Activated CD4-positive, alpha-beta T cell treated with anti-CD3 and anti-CD28 coated beads, Interleukin-2, amount 10 ng/mL, durations not matched to agents 7 days and 5 days (primary cell): ENCODE measurements at regions not wholly inside any gene's neighbourhood (a gene's known extent, or its start where the extent isn't known, plus 50 kb on each side); places are given as distances from the start of the nearest gene placed in this dataset.
"Not testable (repeated sequence)": the region's sequence is repeated elsewhere in the genome, so short reads cannot be mapped to it uniquely, and the experiment has no call there.

ENCODE experiments used
- CTCF ChIA-PET: fragments of 350-600 bp; sonication (Branson Sonifier 250); formaldehyde crosslinking; loops from one replicate; lab custom pipeline; 2021; ENCODE audit warnings: antibody characterized with exemption; lab: Charles Lee
- POLR2A ChIA-PET: fragments of 350-600 bp; sonication (Branson Sonifier 250); formaldehyde crosslinking; loops from one replicate; lab custom pipeline; 2021; ENCODE audit warnings: antibody characterized with exemption; lab: Charles Lee
- DNase-seq: peaks from one replicate; pipeline ENCODE4 v3.0.0-alpha.2; 2020
- H3K27ac Mint-ChIP-seq: one replicate; pipeline ENCODE4 v1.8.0; 2021; ENCODE audit warnings: mild to moderate bottlenecking, moderate library complexity, mixed read lengths
- H3K27me3 Mint-ChIP-seq: one replicate; pipeline ENCODE4 v1.8.0; 2021; ENCODE audit warnings: mixed read lengths
- H3K36me3 Mint-ChIP-seq: one replicate; pipeline ENCODE4 v1.8.0; 2021; ENCODE audit warnings: low read depth, mixed read lengths
- H3K4me1 Mint-ChIP-seq: one replicate; pipeline ENCODE4 v1.8.0; 2021; ENCODE audit warnings: mixed read lengths
- H3K4me3 Mint-ChIP-seq: one replicate; pipeline ENCODE4 v1.8.0; 2021; ENCODE audit warnings: mild to moderate bottlenecking, moderate library complexity, mixed read lengths
- H3K9me3 Mint-ChIP-seq: one replicate; pipeline ENCODE4 v1.8.0; 2021; ENCODE audit warnings: mixed read lengths

- ChIA-PET POLR2A (no interaction called here), CTCF (no interaction called here)
- Mint-ChIP-seq H3K9me3 (peaks cover 4% of the 10 kb centered on the region), H3K27me3 (no peaks in the 10 kb centered on the region), H3K4me3 (no peak overlapping the region), H3K36me3 (no peaks in the 10 kb centered on the region), H3K27ac (no peak overlapping the region), H3K4me1 (no peaks in the 10 kb centered on the region)
- DNase-seq, result no peak
These were observed 87.5 kb upstream of the RGS1 start for GRCh38 chr1:192488058-192488457.

DNA sequence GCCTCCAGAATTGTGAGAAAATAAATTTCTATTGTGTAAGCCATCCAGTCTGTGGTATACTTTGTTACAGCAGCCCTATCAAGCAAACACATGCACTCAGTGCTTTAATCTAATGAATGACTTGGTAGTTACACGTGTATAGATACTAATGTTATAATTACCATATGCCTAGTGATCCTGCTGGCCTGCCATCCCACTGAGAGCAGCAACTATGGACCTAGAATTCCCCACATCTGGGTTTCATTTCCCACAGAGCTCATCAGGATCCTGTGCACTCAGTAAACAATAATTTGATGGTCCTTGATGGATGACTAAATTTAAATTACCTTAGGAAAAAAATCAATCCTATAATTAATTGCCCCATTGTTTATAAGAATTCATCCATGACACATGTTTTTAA lies 86.5 kb upstream of the RGS1 start:
- H3K4me1 Mint-ChIP-seq, result no peaks in the 10 kb centered on the region
- no peaks in the 10 kb centered on the region for H3K27me3 Mint-ChIP-seq
- no peak overlapping the region for H3K4me3 Mint-ChIP-seq
- POLR2A ChIA-PET, result no interaction called here
- CTCF ChIA-PET, result no interaction called here
- H3K9me3 Mint-ChIP-seq, result peaks cover under 1% of the 10 kb centered on the region
- no peak for DNase-seq
- no peak overlapping the region for H3K27ac Mint-ChIP-seq
- no peaks in the 10 kb centered on the region for H3K36me3 Mint-ChIP-seq

DNA sequence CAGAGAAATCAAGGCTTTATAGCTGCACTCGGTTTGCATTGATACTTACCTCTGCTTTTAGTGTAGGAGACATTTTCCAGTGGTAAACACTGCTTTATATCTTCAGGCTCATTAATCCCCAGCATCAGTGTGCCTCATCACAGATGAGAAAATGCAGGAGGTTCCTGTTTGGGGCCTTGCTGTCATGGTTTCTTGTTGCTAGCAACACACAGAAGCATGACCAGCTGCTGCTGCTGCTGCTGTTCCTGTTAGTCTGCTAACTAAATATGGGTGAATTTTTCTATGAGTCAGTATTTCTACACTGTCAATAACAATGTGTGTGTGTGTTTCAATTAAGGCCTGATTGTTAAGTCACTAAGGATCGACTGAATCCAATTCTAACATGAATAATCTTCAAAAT lies 85.8 kb upstream of the RGS1 start:
- no peak overlapping the region for H3K27ac Mint-ChIP-seq
- no peaks in the 10 kb centered on the region for H3K4me1 Mint-ChIP-seq
- no peak overlapping the region for H3K4me3 Mint-ChIP-seq
- no peaks in the 10 kb centered on the region for H3K27me3 Mint-ChIP-seq
- no peaks in the 10 kb centered on the region for H3K36me3 Mint-ChIP-seq
- ChIA-PET POLR2A (no interaction called here), CTCF (interaction anchor here (0.6 kb wide), 1 partner anchor 308 kb away, joined by 4 read pairs; no protein-coding TSS in a partner anchor)
- no peak for DNase-seq
- H3K9me3 Mint-ChIP-seq, result no peaks in the 10 kb centered on the region

DNA sequence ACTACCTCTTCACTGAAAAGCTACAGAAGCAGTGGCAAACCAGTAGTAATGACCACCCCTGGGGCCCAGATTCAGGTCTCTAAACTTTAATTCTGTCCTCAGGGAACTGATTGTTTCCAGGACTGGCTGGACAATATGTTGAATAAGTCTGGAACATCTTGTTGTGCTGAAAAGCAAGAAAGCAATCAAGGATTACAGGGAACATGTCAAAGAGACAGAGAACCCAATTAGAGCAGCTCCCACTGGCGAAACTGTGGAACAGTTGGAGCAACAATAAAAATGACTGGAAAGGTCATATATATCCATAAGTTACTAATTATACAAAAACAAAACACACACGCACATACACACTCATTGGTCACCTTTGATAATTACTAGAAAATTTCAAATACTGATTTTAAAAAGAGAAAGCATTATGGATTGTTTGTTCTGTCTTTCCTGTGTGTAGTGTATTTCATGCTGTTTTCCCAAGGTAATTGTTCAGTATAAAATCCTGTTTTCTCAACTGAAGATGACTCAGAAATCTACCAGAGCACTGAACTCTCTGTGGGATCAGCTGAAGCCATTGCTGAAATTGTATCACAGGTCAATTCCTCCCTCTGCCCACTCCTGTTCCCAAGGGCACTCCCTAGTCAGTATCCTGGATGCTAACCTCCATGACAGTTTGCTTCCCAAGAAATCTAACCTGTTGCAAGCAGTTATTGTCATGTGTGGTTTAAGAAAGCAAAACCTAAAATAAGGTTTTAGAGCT lies 83.6 kb upstream of the RGS1 start:
- no peaks in the 10 kb centered on the region for H3K4me1 Mint-ChIP-seq
- H3K27ac Mint-ChIP-seq, result no peak overlapping the region
- H3K36me3 Mint-ChIP-seq, result no peaks in the 10 kb centered on the region
- H3K27me3 Mint-ChIP-seq, result no peaks in the 10 kb centered on the region
- ChIA-PET CTCF (interaction anchor here (0.8 kb wide), 1 partner anchor 61 kb away, joined by 4 read pairs; no protein-coding TSS in a partner anchor), POLR2A (no interaction called here)
- no peak for DNase-seq
- H3K4me3 Mint-ChIP-seq, result no peak overlapping the region
- H3K9me3 Mint-ChIP-seq, result no peaks in the 10 kb centered on the region

- CTCF ChIA-PET, result no interaction called here
- Mint-ChIP-seq H3K4me1 (peaks cover 2% of the 10 kb centered on the region), H3K27ac (no peak overlapping the region), H3K27me3 (no peaks in the 10 kb centered on the region), H3K4me3 (no peak overlapping the region), H3K9me3 (no peaks in the 10 kb centered on the region), H3K36me3 (no peaks in the 10 kb centered on the region)
- no peak for DNase-seq
- POLR2A ChIA-PET, result no interaction called here
These were observed 82.0 kb upstream of the RGS1 start for GRCh38 chr1:192493584-192493983.

- Mint-ChIP-seq H3K36me3 (no peaks in the 10 kb centered on the region), H3K4me3 (no peak overlapping the region), H3K27me3 (no peaks in the 10 kb centered on the region), H3K9me3 (peaks cover 7% of the 10 kb centered on the region), H3K27ac (no peak overlapping the region), H3K4me1 (peaks cover 2% of the 10 kb centered on the region)
- CTCF ChIA-PET, result interaction anchor here (1.0 kb wide), 1 partner anchor 129 kb away, joined by 3 read pairs; no protein-coding TSS in a partner anchor
- POLR2A ChIA-PET, result interaction anchor here (0.7 kb wide), 1 partner anchor 62 kb away, joined by 3 read pairs; no protein-coding TSS in a partner anchor
- no peak for DNase-seq
These were observed 79.1 kb upstream of the RGS1 start for GRCh38 chr1:192496369-192497056.

- Mint-ChIP-seq H3K27ac (no peak overlapping the region), H3K9me3 (peaks cover 7% of the 10 kb centered on the region), H3K4me3 (no peak overlapping the region), H3K36me3 (no peaks in the 10 kb centered on the region), H3K4me1 (peaks cover 2% of the 10 kb centered on the region), H3K27me3 (no peaks in the 10 kb centered on the region)
- no peak for DNase-seq
- ChIA-PET POLR2A (interaction anchor here (0.7 kb wide), 1 partner anchor 62 kb away, joined by 3 read pairs; no protein-coding TSS in a partner anchor), CTCF (interaction anchor here (1.0 kb wide), 1 partner anchor 128 kb away, joined by 3 read pairs; no protein-coding TSS in a partner anchor)
These were observed 78.3 kb upstream of the RGS1 start for GRCh38 chr1:192497214-192497794.

DNA sequence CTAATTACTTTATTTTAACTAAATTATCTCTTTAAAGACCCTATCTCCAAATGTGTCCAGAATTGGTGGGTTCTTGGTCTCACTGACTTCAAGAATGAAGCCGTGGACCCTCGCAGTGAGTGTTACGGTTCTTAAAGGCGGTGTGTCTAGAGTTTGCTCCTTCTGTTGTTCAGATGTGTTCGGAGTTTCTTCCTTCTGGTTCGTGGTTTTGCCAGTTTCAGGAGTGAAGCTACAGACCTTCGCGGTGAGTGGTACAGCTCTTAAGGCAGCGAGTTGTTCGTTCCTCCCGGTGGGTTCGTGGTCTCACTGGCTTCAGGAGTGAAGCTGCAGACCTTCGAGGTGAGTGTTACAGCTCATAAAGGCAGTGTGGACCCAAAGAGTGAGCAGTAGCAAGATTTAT lies 77.5 kb upstream of the RGS1 start:
- H3K4me1 Mint-ChIP-seq, DNase-seq, H3K36me3 Mint-ChIP-seq, H3K9me3 Mint-ChIP-seq, H3K27me3 Mint-ChIP-seq, H3K27ac Mint-ChIP-seq, H3K4me3 Mint-ChIP-seq, CTCF ChIA-PET, POLR2A ChIA-PET: not testable (repeated sequence)

DNA sequence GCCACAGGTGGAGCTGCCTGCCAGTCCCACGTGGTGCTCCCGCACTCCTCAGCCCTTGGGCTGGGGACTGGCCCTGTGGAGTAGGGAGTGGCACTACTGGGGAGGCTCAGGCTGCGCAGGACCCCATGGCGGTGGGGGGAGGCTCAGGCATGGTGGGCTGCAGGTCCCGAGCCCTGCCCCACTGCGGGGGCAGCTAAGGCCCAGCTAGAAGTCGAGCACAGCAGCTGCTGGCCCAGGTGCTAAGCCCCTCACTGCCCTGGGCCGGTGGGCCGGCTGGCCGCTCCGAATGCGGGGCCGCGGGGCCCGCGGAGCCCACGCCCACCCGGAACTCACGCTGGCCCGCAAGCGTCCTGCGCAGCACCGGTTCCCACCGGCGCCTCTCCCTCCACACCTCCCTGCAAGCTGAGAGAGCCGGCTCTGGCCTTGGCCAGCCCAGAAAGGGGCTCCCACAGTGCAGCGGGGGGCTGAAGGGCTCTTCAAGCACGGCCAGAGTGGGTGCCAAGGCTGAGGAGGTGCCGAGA lies 76.5 kb upstream of the RGS1 start:
- CTCF ChIA-PET, DNase-seq, H3K36me3 Mint-ChIP-seq, POLR2A ChIA-PET, H3K4me1 Mint-ChIP-seq, H3K9me3 Mint-ChIP-seq, H3K27ac Mint-ChIP-seq, H3K4me3 Mint-ChIP-seq, H3K27me3 Mint-ChIP-seq: not testable (repeated sequence)

GRCh38 chr1:192500541-192500940 lies 75.0 kb upstream of the RGS1 start:
- POLR2A ChIA-PET, CTCF ChIA-PET, DNase-seq, H3K27ac Mint-ChIP-seq, H3K4me3 Mint-ChIP-seq, H3K9me3 Mint-ChIP-seq, H3K36me3 Mint-ChIP-seq, H3K4me1 Mint-ChIP-seq, H3K27me3 Mint-ChIP-seq: not testable (repeated sequence)

DNA sequence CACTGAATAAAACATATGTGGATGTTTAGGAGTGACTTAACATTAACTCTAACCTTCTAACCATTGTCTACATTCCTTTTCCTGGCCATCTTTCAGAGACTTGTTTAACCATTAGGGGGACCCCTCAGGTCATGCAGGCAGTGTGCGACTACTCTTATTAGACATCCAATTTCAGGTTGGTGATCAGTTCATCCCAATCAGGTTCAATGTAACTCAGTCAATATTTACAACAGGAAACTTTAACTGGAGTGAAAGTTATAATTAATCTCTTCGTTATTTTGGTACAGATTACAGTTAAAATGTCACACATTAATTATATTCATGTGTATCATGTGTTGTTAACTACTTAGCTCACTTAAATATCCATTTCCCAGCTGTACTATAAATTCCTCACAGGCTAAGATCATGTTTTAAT lies 68.8 kb upstream of the RGS1 start:
- Mint-ChIP-seq H3K9me3 (no peaks in the 10 kb centered on the region), H3K4me3 (no peak overlapping the region), H3K27ac (no peak overlapping the region), H3K4me1 (no peaks in the 10 kb centered on the region), H3K27me3 (no peaks in the 10 kb centered on the region), H3K36me3 (no peaks in the 10 kb centered on the region)
- ChIA-PET CTCF (interaction anchor here (0.9 to 1.4 kb wide), 2 partner anchors 10 to 107 kb away, joined by 3 to 4 read pairs; no protein-coding TSS in a partner anchor), POLR2A (no interaction called here)
- peak; percentile 16 for DNase-seq

DNA sequence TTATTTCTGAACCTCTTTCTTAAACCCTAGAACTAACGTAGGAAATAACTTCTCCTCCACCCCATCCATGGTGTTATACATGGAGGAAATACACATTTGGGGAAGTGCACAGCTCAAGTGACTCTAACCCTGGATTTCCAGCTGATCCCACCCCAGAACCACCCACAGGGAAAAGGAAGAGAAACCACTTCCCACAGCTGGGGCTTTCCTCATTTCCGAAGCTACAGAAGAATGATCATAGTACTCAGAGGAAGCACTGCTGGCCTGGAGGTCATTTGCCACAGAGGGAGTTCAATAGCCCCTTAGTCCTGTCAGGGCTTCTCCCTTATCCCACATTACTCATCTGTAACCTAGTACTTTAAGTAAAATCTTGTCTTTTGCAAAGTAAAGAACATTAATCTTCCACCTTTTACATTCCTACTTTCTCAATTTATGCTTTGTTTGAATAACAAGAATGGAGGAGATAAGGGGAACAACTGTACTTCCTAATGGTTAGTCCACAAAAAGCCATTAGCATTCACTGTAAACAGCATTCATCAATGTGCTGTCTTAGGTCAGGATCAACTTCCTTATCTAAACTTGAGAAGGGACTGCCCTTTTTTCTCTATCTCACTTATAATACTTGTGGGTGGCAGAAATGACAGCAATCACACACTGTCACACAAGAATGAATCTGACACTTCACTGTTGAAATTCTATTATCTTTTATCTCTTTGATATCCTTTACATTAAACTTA lies 63.0 kb upstream of the RGS1 start:
- Mint-ChIP-seq H3K36me3 (no peaks in the 10 kb centered on the region), H3K27me3 (no peaks in the 10 kb centered on the region), H3K9me3 (no peaks in the 10 kb centered on the region), H3K27ac (no peak overlapping the region), H3K4me3 (no peak overlapping the region), H3K4me1 (peaks cover 42% of the 10 kb centered on the region)
- ChIA-PET CTCF (no interaction called here), POLR2A (no interaction called here)
- DNase-seq, result no peak
